ENCODE measurements at regions not wholly inside any gene's neighbourhood (a gene's known extent, or its start where the extent isn't known, plus 50 kb on each side); places are given as distances from the start of the nearest gene placed in this dataset.

DNA sequence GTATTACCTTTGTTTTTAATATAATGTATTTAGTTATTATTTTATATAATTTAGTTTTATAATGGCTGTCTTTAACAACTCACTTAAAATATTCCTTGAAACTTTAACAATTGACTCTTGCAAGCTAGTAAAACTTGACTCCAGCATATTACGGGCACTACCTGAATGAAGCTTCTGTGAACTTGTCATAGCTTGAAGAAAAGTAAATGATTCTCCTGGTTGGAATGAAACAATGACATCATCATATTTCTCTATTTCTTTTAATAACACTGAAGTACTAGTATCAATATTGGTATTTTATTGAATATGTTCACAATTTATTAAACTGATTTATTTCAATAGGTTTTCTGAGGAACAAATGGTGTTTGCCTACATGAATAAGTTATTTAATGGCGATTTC lies 128.4 kb upstream of the PHF14 start:
- TF ChIP-seq, protein P1, sequence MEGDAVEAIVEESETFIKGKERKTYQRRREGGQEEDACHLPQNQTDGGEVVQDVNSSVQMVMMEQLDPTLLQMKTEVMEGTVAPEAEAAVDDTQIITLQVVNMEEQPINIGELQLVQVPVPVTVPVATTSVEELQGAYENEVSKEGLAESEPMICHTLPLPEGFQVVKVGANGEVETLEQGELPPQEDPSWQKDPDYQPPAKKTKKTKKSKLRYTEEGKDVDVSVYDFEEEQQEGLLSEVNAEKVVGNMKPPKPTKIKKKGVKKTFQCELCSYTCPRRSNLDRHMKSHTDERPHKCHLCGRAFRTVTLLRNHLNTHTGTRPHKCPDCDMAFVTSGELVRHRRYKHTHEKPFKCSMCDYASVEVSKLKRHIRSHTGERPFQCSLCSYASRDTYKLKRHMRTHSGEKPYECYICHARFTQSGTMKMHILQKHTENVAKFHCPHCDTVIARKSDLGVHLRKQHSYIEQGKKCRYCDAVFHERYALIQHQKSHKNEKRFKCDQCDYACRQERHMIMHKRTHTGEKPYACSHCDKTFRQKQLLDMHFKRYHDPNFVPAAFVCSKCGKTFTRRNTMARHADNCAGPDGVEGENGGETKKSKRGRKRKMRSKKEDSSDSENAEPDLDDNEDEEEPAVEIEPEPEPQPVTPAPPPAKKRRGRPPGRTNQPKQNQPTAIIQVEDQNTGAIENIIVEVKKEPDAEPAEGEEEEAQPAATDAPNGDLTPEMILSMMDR (IDR thresholded peaks at IDR 0.05; ENCODE audit: insufficient read depth, low read depth, low read length): no peak
- TF ChIP-seq EZH2 (IDR thresholded peaks at IDR 0.05; ENCODE audit: insufficient read depth, low read length): no peak

Measured in astrocyte (in vitro differentiated cells and primary cell).